Tibial nerve (tissue), 3 donors: ENCODE measurements at regions not wholly inside any gene's neighbourhood (a gene's known extent, or its start where the extent isn't known, plus 50 kb on each side); places are given as distances from the start of the nearest gene placed in this dataset.

Experiments used
- POLR2A ChIP-seq, 2 donors: fragments of 450-650 bp; IDR thresholded peaks; one replicate each; pipeline ENCODE4 v1.6.1; 2017; ENCODE audit warnings: antibody characterized with exemption in 2 of 2, mild to moderate bottlenecking in 2 of 2, moderate library complexity in 2 of 2
- TF ChIP-seq, protein P1 (sequence below), 5 experiments: fragments of 200-600 bp in 3 of 5; fragments of 450-650 bp in 2 of 5; sonication (generic) in 3 of 5; IDR thresholded peaks; one replicate each; pipeline ENCODE4 v1.5.1; 2016 to 2019; ENCODE audit warnings: antibody characterized with exemption in 5 of 5, mild to moderate bottlenecking in 3 of 5, moderate library complexity in 2 of 5

DNA sequence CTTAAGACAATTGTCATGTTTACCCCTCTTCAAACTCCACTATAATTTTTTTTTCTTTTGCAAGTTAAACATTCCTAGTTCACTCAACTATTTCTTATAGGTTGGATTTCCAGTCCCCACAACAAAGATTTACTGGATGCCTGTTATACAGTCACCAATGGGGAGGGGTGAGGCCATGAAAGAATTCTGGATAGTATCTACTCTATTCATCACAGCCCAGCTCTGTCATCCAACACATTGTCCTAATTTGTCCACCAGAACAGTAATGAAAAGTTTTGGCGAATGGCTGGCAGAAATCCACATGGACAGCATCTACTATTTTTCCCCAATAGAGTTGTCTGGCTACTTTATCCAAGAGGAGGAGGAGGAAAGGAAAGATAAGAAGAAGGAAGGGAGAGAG lies 192.7 kb upstream of the S100G start:
- TF ChIP-seq, protein P1, sequence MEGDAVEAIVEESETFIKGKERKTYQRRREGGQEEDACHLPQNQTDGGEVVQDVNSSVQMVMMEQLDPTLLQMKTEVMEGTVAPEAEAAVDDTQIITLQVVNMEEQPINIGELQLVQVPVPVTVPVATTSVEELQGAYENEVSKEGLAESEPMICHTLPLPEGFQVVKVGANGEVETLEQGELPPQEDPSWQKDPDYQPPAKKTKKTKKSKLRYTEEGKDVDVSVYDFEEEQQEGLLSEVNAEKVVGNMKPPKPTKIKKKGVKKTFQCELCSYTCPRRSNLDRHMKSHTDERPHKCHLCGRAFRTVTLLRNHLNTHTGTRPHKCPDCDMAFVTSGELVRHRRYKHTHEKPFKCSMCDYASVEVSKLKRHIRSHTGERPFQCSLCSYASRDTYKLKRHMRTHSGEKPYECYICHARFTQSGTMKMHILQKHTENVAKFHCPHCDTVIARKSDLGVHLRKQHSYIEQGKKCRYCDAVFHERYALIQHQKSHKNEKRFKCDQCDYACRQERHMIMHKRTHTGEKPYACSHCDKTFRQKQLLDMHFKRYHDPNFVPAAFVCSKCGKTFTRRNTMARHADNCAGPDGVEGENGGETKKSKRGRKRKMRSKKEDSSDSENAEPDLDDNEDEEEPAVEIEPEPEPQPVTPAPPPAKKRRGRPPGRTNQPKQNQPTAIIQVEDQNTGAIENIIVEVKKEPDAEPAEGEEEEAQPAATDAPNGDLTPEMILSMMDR (IDR thresholded peaks at IDR 0.05) = no peak
- TF ChIP-seq POLR2A (IDR thresholded peaks at IDR 0.05) = no peak
